ENCODE measurements at regions not wholly inside any gene's neighbourhood (a gene's known extent, or its start where the extent isn't known, plus 50 kb on each side); places are given as distances from the start of the nearest gene placed in this dataset.

DNA sequence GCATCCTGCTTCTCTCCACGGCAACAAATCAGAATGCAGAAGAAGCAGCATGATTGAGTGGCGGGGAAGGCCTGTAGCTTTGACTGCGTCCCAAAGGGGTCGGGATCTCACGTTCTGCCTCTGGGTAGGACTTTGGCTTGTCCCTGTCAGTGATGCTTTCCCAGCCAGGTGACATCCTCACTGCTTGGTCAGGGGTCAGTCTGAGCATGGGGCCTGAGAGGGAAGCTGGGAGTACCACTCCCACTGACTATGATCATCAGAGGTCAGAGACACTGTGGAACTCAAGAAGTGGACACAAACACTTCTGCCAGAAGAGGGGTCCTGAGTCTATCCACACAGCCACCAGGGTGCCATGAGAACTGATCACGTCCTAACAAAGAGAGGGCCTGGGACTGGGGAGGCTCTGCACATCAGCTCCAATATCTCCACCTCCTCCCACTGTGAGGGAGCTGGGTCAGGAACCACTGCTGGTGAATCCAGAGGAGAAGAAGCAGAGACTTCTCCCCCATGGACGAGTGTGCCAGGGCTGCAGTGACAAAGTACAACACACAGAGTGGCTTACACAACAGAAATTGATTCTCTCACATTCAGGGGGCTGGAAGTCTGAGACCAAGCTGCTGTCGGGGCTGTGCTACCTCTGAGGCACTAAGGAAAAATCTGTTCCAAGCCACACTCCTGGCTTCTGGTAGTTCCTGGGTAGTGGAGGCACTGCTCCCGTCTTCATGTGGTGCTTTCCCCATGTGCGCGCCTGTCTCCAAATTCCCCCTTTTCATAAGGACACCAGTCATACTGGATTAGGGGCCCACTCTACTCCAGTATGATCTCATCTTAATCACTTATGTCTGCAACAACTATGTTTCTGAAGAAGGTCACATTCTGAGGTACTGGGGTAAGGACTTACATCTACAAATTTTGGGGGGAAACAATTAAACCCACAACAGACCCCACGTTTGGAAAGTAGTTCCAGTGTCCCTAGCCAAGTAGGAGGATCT, 131.1 kb downstream of the CYP26A1 start:
- no peaks in the 10 kb centered on the region for H3K9me3 Mint-ChIP-seq (ENCODE audit: unreplicated experiment)
- FAIRE-seq, result no peak
- no peaks in the 10 kb centered on the region for H3K4me1 Mint-ChIP-seq (ENCODE audit: low read depth, unreplicated experiment)

DNA sequence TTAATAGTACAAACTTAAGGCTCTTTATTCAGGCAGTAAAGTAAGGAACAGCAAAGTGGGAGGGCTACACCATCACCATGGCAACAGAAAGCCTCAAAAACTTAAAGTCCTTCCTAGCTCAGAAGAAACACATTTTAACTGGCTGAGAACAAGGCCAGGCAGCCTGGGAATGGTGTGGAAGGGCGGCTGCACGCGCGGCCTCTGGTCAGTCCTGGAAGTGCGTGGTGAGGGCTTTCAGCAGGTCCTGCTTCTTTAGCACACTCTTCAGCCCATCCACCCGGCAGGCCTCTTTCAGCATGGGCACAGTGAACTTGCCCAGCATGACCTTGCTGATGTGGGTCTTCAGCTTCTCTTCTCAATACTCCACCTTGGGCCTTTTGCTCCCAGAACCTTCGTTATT, 133.0 kb downstream of the CYP26A1 start:
- no peaks in the 10 kb centered on the region for H3K4me1 Mint-ChIP-seq (ENCODE audit: low read depth, unreplicated experiment)
- H3K27ac Mint-ChIP-seq (ENCODE audit: unreplicated experiment), result peak overlapping the region; percentile 26

More for the DNA sequence above, 131.1 kb downstream of the CYP26A1 start:
- no peaks in the 10 kb centered on the region for H3K9me3 ChIP-seq (ENCODE audit: insufficient read depth, low read depth, low read length)
- H3K27me3 Mint-ChIP-seq (ENCODE audit: low read depth, unreplicated experiment), result peaks cover 4% of the 10 kb centered on the region
- H4K20me1 ChIP-seq (ENCODE audit: insufficient read depth, low read length), result no peaks in the 10 kb centered on the region
- H3K36me3 Mint-ChIP-seq (ENCODE audit: low read depth, unreplicated experiment), result no peaks in the 10 kb centered on the region
- H3K27me3 ChIP-seq (ENCODE audit: insufficient read depth, low read length), result no peaks in the 10 kb centered on the region
- H3K27ac ChIP-seq (ENCODE audit: low read depth, low read length), result no peak overlapping the region
- TF ChIP-seq, protein P1, sequence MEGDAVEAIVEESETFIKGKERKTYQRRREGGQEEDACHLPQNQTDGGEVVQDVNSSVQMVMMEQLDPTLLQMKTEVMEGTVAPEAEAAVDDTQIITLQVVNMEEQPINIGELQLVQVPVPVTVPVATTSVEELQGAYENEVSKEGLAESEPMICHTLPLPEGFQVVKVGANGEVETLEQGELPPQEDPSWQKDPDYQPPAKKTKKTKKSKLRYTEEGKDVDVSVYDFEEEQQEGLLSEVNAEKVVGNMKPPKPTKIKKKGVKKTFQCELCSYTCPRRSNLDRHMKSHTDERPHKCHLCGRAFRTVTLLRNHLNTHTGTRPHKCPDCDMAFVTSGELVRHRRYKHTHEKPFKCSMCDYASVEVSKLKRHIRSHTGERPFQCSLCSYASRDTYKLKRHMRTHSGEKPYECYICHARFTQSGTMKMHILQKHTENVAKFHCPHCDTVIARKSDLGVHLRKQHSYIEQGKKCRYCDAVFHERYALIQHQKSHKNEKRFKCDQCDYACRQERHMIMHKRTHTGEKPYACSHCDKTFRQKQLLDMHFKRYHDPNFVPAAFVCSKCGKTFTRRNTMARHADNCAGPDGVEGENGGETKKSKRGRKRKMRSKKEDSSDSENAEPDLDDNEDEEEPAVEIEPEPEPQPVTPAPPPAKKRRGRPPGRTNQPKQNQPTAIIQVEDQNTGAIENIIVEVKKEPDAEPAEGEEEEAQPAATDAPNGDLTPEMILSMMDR (IDR thresholded peaks at IDR 0.05; ENCODE audit: insufficient read depth, low read depth, low read length), result no peak
- no peak for TF ChIP-seq EZH2 (IDR thresholded peaks at IDR 0.05; ENCODE audit: insufficient read depth, low read length)
- H3K79me2 ChIP-seq (ENCODE audit: insufficient read depth, low read length), result no peaks in the 10 kb centered on the region
- no peaks in the 10 kb centered on the region for H3K4me1 ChIP-seq (ENCODE audit: insufficient read depth, low read length)
- no peak overlapping the region for H3K4me3 Mint-ChIP-seq (ENCODE audit: unreplicated experiment)
- no peak for DNase-seq (ENCODE audit: low read depth)
- no peak overlapping the region for H3K9ac ChIP-seq (ENCODE audit: low read length)
- no peak overlapping the region for H3K4me3 ChIP-seq (ENCODE audit: insufficient read depth, low read depth, low read length)
- no peak overlapping the region for H2AFZ ChIP-seq (ENCODE audit: low read depth, low read length)
- H3K36me3 ChIP-seq (ENCODE audit: insufficient read depth, low read length), result no peaks in the 10 kb centered on the region
- H3K4me2 ChIP-seq (ENCODE audit: low read length), result no peak overlapping the region
- H3K27ac Mint-ChIP-seq (ENCODE audit: unreplicated experiment), result no peak overlapping the region

More for the DNA sequence above, 133.0 kb downstream of the CYP26A1 start:
- H3K36me3 Mint-ChIP-seq (ENCODE audit: low read depth, unreplicated experiment), result no peaks in the 10 kb centered on the region
- H3K27me3 Mint-ChIP-seq (ENCODE audit: low read depth, unreplicated experiment), result peaks cover 4% of the 10 kb centered on the region
- no peak for TF ChIP-seq EZH2 (IDR thresholded peaks at IDR 0.05; ENCODE audit: insufficient read depth, low read length)
- TF ChIP-seq, protein P1 (IDR thresholded peaks at IDR 0.05; ENCODE audit: insufficient read depth, low read depth, low read length), result no peak
- H4K20me1 ChIP-seq (ENCODE audit: insufficient read depth, low read length), result no peaks in the 10 kb centered on the region
- no peaks in the 10 kb centered on the region for H3K4me1 ChIP-seq (ENCODE audit: insufficient read depth, low read length)
- no peaks in the 10 kb centered on the region for H3K79me2 ChIP-seq (ENCODE audit: insufficient read depth, low read length)
- no peaks in the 10 kb centered on the region for H3K9me3 ChIP-seq (ENCODE audit: insufficient read depth, low read depth, low read length)
- H3K27ac ChIP-seq (ENCODE audit: low read depth, low read length), result no peak overlapping the region
- no peak overlapping the region for H3K4me3 Mint-ChIP-seq (ENCODE audit: unreplicated experiment)
- H3K9me3 Mint-ChIP-seq (ENCODE audit: unreplicated experiment), result no peaks in the 10 kb centered on the region
- no peak for FAIRE-seq
- no peak overlapping the region for H2AFZ ChIP-seq (ENCODE audit: low read depth, low read length)
- H3K9ac ChIP-seq (ENCODE audit: low read length), result no peak overlapping the region
- no peak overlapping the region for H3K4me3 ChIP-seq (ENCODE audit: insufficient read depth, low read depth, low read length)
- no peaks in the 10 kb centered on the region for H3K27me3 ChIP-seq (ENCODE audit: insufficient read depth, low read length)
- H3K4me2 ChIP-seq (ENCODE audit: low read length), result no peak overlapping the region
- no peaks in the 10 kb centered on the region for H3K36me3 ChIP-seq (ENCODE audit: insufficient read depth, low read length)
- DNase-seq (ENCODE audit: low read depth), result no peak

Measured in astrocyte (in vitro differentiated cells and primary cell).